GM19351 (cell line): ENCODE measurements at regions not wholly inside any gene's neighbourhood (a gene's known extent, or its start where the extent isn't known, plus 50 kb on each side); places are given as distances from the start of the nearest gene placed in this dataset.
"Not testable (repeated sequence)": the region's sequence is repeated elsewhere in the genome, so short reads cannot be mapped to it uniquely, and the experiment has no call there.

ENCODE experiments used
- ATAC-seq: cut with Tn5 transposase; IDR thresholded peaks from one replicate; pipeline ENCODE4 v1.9.1; 2021; ENCODE audit warnings: mild to moderate bottlenecking, moderate library complexity; ENCODE audit not compliant: unreplicated experiment

DNA sequence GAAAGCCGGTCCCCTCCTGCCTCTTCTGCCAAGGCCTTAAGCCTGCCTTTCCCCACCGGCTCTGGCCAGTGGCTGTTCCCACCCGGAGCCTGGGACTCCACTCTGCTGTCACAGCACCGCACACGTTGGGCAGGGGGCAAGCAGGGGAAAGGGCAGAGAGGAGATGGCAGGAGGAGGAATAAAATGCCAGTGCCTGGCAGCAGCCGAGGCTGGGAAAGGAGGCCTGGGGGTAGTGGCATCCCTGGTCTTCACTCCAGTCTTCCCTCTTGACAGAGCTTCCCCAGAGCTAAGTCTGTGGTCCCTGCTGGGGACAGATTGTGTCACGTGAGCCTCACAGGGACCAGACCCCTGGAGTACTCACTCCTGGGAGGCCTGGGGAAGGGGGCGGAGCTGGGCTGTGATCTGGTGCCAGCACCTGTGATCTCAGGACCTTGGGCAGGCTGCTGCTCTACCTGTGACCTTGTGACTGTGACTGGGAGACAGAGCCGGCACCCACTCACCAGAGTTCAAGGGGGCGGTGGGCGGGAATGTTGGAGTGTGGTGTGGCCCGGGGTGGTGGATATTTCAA is 97.2 kb upstream of the GSE1 start:
- no peak for ATAC-seq

DNA sequence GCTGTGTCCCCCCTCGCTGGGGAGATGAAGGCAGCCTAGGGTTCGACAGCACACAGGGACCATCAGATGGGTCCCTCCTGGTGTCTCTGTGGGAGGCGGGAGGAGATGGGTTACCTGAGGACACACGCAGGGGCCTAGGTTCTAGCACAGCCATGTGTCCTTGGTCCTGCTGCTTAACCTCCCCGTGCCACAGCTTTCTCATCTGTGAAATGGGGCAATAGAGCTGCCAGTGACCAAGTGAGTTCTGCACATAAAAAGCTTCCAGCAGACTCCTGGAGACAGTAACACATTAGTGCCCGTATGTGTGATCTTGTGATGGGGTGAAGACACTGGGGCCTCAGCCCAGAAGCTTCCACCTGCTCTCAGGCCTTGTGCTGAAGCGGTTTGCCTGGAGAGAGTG is 96.0 kb upstream of the GSE1 start:
- ATAC-seq: no peak

DNA sequence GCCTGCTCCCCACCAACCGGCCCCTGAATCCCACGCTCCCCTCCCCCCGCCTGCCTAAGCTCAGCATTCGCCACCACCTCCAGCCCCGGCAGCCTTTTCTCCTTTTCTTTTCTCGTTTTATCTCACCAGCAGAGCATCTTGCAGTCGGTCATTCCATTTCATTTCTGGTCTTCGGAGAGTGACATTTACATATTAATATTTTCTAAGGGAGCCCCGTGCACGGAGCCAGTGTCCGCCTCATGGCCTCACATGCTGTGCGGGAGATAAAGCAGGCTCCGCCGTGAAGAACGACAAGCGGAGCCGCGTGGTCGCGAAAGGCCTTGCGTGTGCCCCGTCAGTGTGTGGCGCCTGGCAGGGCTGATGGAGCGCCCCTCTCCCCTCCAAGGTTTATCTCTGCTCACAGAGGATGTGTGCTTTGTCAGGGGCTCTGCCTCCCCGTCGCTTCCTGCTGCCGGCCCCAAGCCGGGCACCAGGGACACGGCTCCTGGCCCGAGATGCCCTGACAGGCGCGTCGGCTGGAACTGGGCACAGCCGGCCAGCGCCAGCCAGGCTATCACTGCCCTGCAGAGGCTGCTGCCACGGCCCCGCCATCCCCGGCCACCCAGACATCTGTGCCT is 95.5 kb upstream of the GSE1 start:
- no peak for ATAC-seq

DNA sequence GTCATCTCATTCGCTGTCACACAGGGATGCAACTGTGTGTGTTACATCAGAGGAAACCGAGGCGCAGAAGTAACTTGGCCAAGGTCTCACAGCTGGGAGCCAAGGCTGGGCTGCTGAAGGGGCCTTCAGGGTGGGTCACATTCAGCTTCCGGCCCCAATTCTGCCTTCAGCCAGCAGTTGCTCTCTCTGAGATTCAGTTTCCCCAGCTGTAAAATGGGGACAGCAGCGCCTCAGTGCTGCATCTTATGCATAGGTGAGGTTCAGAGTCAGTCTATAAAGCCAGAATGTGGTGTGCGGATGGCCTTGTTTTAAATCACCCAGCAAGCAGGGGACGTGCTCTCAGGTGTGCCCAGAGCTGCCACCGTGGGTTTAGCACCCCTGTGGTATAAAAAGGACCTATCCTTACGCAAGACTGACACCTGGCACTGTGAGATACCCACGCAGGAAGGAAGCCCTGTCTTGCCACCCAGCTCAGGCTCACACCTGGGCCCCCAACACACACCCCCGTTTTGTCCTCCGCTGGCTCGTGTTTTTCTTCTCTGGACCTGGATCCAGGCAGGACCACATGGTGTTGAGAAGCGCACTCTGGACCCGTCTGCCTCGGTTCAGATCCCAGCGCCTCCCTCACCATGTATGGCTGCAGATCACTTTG is 94.6 kb upstream of the GSE1 start:
- ATAC-seq: no peak

DNA sequence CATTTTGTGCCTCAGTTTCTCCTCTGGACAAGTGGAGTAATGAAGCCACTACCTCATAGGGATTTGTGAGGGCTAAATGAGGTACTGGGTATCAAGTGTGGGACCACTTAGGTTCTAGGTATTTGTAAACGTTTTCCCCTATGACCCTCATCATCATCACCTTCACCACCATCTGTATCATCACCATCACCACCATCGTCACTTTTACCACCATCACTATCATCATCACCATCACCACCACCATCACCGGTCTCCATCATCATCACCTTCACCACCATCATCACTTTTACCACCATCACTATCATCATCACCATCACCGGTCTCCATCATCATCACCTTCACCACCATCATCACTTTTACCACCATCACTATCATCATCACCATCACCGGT is 94.1 kb upstream of the GSE1 start:
- ATAC-seq: not testable (repeated sequence)

DNA sequence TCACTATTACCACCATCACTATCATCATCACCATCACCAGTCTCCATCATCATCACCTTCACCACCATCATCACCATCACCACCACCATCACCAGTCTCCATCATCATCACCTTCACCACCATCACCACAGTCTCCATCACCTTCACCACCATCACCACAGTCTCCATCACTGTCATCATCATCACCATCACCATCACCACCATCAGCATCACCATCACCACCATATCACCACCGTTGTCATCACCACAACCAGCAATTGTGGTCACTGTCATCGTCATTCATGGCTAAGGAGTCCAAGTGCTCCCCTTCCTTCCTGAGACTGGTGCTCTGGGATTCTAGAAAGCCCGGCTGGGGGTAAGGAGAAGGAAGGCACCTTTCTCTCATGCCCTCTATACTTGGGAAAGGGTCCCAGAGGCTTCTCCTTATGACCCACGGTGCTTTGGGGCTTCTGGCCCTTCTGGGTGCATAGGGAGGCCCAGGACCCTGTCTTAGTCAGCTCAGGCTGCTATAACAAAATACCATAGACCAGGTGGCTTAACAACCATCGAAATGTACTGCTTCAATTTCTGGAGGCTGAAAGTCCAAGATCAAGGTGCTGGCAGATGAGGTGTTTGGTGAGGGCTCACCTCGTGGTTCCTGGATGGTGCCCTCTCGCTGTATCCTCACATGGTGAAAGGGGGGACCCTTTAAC is 93.4 kb upstream of the GSE1 start:
- ATAC-seq: no peak

DNA sequence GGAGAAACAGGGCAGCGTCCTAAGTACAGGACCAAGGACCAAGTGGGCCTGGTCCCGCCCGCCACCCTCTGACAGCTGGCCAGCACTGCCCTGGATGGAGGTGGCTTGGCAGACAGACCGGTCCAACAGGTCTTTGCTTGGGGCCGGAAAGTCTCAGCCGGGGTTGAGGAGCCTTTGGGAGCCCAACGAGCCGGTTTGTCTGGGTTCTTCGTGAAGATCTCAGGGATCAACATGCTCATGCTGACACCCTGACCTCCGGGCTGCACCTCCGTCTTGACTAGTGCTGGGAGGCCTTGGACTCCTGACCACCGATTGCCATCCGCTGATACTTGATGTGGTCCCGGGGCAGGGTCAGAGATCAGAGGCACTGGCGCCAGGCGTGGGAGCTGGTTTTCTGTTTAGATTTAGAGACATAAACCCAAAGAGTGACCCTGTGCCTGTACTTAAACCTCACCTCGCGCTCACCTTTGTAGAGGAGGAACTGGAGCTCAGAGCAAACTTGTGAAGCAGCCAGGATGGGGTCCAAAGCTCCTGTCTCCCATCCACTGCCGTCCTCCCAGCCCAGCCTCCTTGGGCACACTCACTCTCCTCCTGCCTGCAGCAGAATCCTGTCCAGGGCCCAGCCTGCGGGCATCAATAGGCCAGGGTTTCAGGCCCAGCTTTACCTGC is 92.1 kb upstream of the GSE1 start:
- no peak for ATAC-seq

DNA sequence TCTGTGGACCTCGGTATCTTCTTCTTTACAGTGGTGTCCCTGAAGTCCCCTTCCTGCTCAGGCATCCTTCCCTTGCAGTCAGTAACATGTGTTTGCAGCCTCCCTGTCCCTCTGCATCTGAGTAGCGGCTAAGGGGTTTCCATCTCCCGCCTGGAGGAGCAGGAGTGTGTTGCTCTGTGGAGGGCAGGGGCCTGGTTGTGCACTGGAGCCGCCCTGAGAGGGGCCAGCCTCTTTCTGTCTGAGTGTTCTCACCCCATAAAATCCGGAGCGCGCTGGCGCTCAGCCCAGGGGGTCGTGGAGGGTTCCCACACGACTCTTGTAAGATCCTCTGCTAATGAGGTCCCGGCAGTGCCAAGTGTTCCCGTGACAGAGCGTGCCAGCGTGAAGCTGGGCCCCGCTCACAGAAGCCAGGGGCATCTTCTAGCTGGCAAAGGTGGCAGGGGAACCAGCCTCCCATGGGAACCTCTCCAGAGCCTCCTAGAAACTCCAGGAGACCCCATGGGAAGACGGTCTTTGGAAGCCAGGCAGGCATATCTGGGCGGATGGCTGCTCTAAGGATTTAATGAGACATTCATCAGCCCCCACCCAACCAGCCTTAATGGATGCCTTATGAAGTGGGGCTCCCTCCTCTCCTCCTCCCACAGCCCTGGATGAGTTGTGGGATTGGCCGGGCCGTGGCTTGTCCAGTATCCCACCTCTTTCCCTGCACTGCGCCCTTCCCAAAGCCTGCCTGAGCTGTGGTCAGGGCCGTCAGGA is 91.4 kb upstream of the GSE1 start:
- ATAC-seq: no peak

DNA sequence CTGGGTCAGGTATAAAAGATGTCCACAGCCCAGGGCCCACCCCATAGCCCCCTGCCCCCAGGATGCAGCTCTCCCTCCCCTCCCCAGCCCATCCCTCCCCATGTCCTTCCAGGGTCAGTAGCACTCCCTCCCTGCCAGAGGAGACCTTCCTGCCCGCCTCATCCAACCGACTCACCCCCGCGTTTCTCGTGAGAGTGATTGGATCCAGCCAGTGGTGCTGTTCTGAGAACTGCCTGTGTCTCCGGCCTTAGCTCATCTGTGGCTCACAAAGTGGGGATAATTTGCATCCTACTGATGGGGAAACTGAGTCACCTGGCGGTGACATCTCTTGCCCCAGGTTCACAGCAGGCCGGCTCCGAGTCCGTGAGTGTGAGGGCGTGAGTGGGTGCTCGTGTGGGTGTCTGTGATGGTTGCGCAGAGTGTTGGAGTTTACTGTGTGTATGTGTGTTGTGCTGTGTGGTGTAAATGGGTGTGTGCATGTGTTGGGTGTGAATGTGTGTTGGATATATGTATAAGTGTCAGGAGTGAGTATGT is 90.7 kb upstream of the GSE1 start:
- no peak for ATAC-seq

DNA sequence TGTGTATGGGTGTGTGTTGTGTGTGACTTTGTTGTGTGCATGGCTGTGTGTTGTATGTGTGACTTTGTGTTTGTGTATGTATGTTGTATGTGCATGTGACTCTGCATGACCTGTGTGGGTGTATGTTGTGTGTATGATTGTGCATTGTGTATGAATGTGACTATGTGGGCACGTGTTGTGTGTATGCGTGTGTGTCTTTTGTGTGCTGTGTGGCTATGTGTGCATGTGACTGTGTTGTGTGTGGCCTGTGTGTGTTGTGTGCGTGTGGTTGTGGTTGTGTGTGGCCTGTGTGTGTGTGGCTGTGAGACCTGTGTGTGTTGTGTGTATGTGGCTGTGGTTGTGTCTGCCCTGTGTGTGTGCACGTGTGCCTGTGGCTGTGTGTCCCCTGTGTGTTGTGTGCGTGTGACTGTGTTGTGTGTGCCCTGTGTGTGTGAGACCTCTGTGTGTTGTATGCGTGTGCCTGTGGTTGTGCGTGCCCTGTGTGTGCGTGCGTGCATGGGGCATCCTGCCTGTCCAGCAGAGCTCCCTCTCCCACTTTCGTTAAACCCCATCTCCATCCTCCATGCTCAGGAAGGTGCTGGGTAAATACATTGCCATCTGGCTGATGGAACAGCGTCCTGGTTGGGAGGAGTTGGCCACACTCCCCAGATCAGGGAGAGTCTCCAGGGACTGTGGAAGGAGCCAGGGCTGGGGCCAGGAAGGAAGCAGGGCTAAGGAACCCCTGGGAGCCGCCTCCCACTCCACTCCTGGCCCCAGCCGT is 90.1 kb upstream of the GSE1 start:
- ATAC-seq: no peak

DNA sequence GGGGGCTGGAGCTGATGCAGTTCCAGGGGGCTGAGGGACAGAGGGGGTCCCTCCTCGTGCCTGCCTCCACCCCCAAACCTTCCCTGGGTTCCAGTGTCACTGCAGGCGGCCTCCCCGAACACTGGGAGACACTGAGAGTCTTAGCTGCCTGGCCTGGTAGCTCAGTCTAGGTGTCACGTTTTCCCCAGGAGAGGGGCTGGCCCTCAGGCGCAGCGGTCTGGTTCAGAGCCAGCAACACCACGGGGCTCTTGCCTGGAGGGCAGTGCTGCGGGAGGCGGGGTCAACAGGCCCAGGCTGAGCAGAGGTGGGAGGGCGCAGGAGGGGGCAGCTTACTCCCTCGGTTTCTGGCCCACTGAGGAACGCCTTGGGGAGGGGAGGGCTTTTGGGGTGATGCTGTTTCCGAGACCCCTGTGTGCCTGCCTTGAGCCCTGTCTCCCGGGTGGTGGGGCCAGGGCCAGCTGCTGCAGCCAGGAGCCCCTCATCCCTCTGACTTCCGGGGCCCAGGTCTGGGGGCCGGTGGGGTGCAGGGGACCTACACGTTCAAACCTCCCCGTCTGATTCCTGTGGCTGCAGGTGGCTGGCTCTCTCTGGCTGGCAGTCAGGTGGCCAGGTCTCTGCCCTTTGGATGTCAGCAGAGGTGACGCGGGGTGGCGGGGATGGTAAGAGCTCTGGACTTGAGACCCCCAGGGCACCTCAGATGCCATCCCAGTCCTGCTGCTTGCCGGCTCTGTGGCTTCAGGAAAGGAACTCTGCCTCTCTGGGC is 89.3 kb upstream of the GSE1 start:
- ATAC-seq: no peak

DNA sequence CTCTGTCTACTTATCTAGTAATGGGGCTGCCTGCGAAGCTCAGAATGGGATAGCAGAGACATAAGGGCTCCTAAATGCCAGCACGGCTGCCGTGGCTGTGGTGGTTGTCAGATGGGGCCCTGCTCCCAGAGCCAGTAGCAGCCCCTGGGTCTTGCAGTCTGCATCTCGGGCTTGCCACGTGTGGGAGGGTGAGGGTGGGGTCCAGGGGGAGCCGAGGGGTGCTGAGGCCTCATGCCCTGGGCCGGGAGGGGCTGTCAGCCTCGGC is 88.8 kb upstream of the GSE1 start:
- ATAC-seq: no peak

DNA sequence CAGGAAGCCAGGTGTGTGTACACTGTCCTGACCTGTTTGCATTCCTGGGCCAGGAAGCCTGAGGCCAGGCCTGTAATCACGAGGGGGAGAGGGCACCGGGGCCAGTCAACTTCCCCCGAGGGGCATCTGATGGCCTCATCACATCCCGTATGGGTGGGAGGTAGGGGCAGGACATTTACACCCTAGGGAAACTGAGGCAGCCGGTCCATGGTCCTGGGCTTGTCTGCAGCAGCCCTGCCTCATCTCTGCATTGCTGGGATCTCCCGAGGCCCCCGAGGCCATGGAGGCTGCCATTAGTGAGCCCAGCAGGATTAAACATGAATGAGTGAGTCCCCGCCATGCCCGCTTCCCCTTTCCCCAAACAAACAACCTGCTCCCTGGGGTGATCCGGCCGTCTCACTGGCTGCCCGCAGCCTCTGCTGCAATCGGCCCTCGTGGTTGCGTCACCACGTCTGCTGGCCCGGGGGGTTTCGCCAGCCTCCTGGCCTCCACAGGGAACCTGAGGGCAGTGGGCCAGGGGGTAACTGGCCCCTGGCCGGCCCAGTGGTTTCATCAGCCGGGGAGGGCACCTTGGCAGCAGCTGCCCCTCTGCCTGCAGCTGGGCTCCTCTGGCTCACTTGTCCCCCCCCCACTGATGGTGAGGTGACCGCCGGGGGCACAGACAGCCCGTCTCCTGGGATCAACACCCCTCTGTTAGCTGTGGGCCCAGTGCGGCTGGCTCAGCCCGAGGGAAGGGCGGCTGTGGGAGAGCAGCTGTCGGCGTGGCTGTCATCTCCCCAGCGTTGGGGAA is 88.3 kb upstream of the GSE1 start:
- no peak for ATAC-seq

DNA sequence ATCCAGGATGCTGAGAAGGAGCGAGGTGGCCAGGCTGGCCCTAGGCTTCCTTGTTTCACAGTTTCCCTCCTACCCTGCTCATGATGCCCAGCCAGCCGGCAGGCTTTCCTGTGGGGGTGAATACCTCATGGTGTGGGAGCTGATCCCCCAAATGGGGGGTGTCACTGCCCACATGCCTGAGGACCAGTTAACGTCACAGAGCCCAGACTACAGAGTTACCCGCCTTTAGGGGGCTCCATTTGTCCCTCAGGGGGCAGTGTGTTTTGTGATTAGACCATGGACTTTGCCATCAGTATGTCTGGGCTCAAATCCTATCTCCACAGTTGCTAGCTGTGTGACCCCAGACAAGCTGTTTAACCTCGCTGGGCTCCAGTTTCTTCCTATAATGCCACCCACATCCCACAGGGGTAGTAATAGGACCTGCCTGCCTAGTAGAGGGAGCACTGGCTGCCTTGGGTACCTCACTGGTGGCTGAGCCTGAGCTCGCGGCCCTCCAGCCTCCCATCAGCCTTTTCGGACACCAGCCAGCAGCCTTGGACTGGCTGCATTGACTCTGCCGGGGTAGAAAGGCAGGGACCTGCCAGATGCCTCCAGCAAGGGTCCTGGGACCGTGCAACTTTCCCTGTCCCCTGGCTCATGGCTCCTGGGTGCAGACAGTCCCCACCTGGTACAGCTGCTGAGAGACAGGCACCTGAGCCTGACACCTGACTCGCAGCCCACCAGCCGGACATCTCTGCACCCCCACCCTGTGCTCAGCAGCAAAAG is 87.5 kb upstream of the GSE1 start:
- no peak for ATAC-seq

DNA sequence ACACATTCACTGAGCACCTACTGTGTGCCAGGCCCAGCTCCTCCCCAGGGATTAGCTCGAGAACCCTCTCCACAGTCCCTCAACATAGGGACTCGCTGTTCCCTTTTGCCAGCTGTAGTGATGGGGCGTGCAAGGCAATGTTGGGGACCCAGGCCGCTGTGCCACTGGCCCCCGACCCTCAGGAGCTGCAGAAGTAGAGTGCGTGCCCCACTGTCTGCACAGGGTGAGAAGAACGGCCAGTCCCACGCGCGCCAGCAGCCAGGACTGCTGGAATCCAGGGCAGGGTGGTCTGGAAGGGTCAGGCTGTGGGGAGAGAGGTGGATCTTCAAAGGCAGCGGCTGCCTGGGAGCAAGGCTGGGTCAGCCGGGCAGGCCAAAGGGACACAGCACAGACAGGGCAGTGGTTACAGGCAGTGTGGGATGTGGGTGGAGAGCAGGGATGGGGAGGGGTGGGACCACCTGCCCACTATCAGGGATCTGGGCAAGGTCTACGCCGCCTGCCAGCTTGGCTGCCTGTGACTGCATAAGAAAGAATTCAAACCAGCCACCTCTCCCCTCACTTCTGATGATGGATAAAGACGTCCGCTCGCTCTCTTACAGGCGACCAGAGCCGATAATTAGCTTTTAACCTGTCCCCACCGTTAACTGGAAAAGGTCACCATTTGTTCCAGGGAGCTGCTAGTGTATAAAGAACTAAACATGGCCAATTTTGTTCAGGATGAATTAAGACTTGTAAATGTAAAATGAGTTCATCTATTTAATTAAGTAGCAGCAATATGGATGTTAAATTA is 86.7 kb upstream of the GSE1 start:
- no peak for ATAC-seq

DNA sequence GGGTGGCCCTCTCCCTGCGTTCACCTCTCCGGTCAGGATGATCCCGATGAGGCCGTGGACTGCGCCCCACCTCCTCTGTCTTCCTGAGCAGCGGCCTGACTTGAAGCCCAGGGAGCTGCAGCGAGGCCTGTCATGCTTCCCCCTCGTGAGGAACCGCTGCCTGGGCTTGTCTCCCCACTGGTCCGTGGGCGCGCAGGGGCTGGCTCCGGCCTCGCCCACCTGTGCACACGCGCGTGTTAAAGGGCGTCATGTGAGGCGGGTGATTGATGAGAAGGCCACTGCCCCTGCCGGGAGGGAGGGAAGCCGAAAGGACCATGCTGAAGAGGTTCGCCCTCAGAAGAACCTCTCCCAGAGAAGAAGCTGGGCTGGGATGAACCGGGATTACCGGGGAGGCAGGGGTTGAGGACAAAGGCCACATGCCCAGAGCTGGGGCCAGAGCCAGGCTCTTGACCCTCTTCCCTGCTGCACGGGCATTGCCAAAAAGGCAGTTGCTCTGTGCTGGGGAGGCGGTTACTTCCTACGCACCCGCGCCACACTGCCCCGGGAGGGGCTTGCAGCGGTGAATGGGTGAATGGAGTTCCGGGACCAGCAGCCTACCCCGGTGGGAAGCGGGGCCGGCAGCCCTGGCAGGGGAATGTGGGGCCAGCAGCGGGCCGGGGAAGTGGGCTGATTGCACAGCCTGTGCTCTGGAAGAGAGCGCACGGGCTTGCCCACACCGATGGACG is 85.9 kb upstream of the GSE1 start:
- ATAC-seq: no peak
